Gastroesophageal sphincter (tissue), 3 donors: ENCODE measurements at regions not wholly inside any gene's neighbourhood (a gene's known extent, or its start where the extent isn't known, plus 50 kb on each side); places are given as distances from the start of the nearest gene placed in this dataset.

Source experiments
- CTCF ChIP-seq, 4 experiments: fragments of 200-600 bp in 2 of 4; fragments of 450-650 bp in 2 of 4; sonication (generic) in 1 of 4; IDR thresholded peaks; one replicate each; pipeline ENCODE4 v1.5.1; 2017 to 2019; ENCODE audit warnings: antibody characterized with exemption in 4 of 4, mild to moderate bottlenecking in 2 of 4, moderate library complexity in 2 of 4
- POLR2A ChIP-seq, 2 donors: fragments of 450-650 bp; IDR thresholded peaks; one replicate each; pipeline ENCODE4 v1.6.1; 2017; ENCODE audit warnings: antibody characterized with exemption in 2 of 2, mild to moderate bottlenecking in 2 of 2, moderate library complexity in 1 of 2
- POLR2AphosphoS5 ChIP-seq: sonication (generic); formaldehyde crosslinking; IDR thresholded peaks from one replicate; pipeline ENCODE4 v1.6.1; 2017; ENCODE audit warnings: antibody characterized with exemption

GRCh38 chr12:115213118-115213517 is 529.1 kb upstream of the TBX3 start:
- TF ChIP-seq POLR2A (IDR thresholded peaks at IDR 0.05) = no peak
- no peak for TF ChIP-seq CTCF (IDR thresholded peaks at IDR 0.05)
- TF ChIP-seq POLR2AphosphoS5 = no peak
